H9 (cell line): ENCODE measurements at regions not wholly inside any gene's neighbourhood (a gene's known extent, or its start where the extent isn't known, plus 50 kb on each side); places are given as distances from the start of the nearest gene placed in this dataset.

ENCODE experiments used
- DNase-seq: peaks from one replicate; pipeline ENCODE4 v3.0.0-alpha.2; 2017
- H2AFZ ChIP-seq: one replicate; pipeline ENCODE4 v1.6.1; 2013; ENCODE audit warnings: mild to moderate bottlenecking, low read length, control low read depth, moderate library complexity
- H2AK5ac ChIP-seq: 2 replicates; pipeline ENCODE4 v1.6.1; 2013; ENCODE audit warnings: low read length, control low read depth, mixed read lengths; ENCODE audit not compliant: insufficient read length
- H2BK120ac ChIP-seq: one replicate; pipeline ENCODE4 v1.6.1; 2013; ENCODE audit warnings: low read depth, mild to moderate bottlenecking, low read length, control low read depth, inconsistent platforms; ENCODE audit not compliant: poor library complexity, severe bottlenecking
- H2BK12ac ChIP-seq: 2 replicates; pipeline ENCODE4 v1.6.1; 2013; ENCODE audit warnings: low read length, control low read depth, mixed read lengths, low read depth; ENCODE audit not compliant: insufficient read length
- H2BK15ac ChIP-seq: 2 replicates; pipeline ENCODE4 v1.6.1; 2013; ENCODE audit warnings: low read depth, low read length, control low read depth
- H2BK20ac ChIP-seq: one replicate; pipeline ENCODE4 v1.6.1; 2013; ENCODE audit warnings: low read depth, mild to moderate bottlenecking, low read length, control low read depth, inconsistent platforms; ENCODE audit not compliant: poor library complexity, severe bottlenecking
- H2BK5ac ChIP-seq: 2 replicates; pipeline ENCODE4 v1.6.1; 2013; ENCODE audit warnings: low read length, control low read depth, mixed read lengths; ENCODE audit not compliant: insufficient read length
- H3K14ac ChIP-seq: 2 replicates; pipeline ENCODE4 v1.6.1; 2013; ENCODE audit warnings: low read length, control low read depth; ENCODE audit not compliant: insufficient read depth
- H3K18ac ChIP-seq: 2 replicates; pipeline ENCODE4 v1.6.1; 2013; ENCODE audit warnings: low read depth, mild to moderate bottlenecking, mixed read lengths, low read length, control low read depth; ENCODE audit not compliant: insufficient read length
- H3K23ac ChIP-seq: 2 replicates; pipeline ENCODE4 v1.6.1; 2013; ENCODE audit warnings: low read length, control low read depth, mixed read lengths, low read depth; ENCODE audit not compliant: insufficient read length
- H3K23me2 ChIP-seq: 2 replicates; pipeline ENCODE4 v1.6.1; 2013; ENCODE audit warnings: low read depth, mild to moderate bottlenecking, mixed read lengths, low read length, control low read depth; ENCODE audit not compliant: insufficient read length, poor library complexity, severe bottlenecking
- H3K27ac ChIP-seq: 2 replicates; pipeline ENCODE4 v1.5.1; 2013; ENCODE audit warnings: low read length, control low read depth, mixed read lengths, low read depth; ENCODE audit not compliant: insufficient read length
- H3K27me3 ChIP-seq: 2 replicates; pipeline ENCODE4 v1.6.1; 2013; ENCODE audit warnings: low read length, control low read depth, inconsistent platforms; ENCODE audit not compliant: insufficient read depth
- H3K4ac ChIP-seq: 2 replicates; pipeline ENCODE4 v1.6.1; 2013; ENCODE audit warnings: low read depth, mild to moderate bottlenecking, control low read depth, inconsistent platforms, low read length, moderate library complexity
- H3K4me1 ChIP-seq: 2 replicates; pipeline ENCODE4 v1.6.1; 2013; ENCODE audit warnings: low read length, control low read depth, inconsistent platforms; ENCODE audit not compliant: insufficient read depth
- H3K4me2 ChIP-seq: 2 replicates; pipeline ENCODE4 v1.6.1; 2013; ENCODE audit warnings: low read length, control low read depth, mixed read lengths; ENCODE audit not compliant: insufficient read length, insufficient read depth
- H3K56ac ChIP-seq: 2 replicates; pipeline ENCODE4 v1.6.1; 2013; ENCODE audit warnings: low read depth, mild to moderate bottlenecking, mixed read lengths, low read length, control low read depth; ENCODE audit not compliant: insufficient read length
- H3K79me1 ChIP-seq: 2 replicates; pipeline ENCODE4 v1.6.1; 2013; ENCODE audit warnings: low read depth, mild to moderate bottlenecking, moderate library complexity, low read length, control low read depth, inconsistent platforms; ENCODE audit not compliant: insufficient read depth, poor library complexity, severe bottlenecking
- H3K79me2 ChIP-seq: 2 replicates; pipeline ENCODE4 v1.6.1; 2013; ENCODE audit warnings: low read length, control low read depth, inconsistent platforms; ENCODE audit not compliant: insufficient read depth
- H3K9ac ChIP-seq: 2 replicates; pipeline ENCODE4 v1.6.1; 2013; ENCODE audit warnings: low read length, control low read depth, mixed read lengths; ENCODE audit not compliant: insufficient read length; ENCODE audit errors: extremely low read depth
- H3K9me3 ChIP-seq: one replicate; pipeline ENCODE4 v1.6.1; 2013; ENCODE audit warnings: low read depth, low read length, inconsistent platforms; ENCODE audit not compliant: control insufficient read depth
- H3T11ph ChIP-seq: one replicate; pipeline ENCODE4 v1.6.1; 2013; ENCODE audit warnings: mild to moderate bottlenecking, low read length, control low read depth, inconsistent platforms
- H4K20me1 ChIP-seq: one replicate; pipeline ENCODE4 v1.6.1; 2013; ENCODE audit not compliant: control insufficient read depth, insufficient read length, insufficient read depth
- H4K5ac ChIP-seq: 2 replicates; pipeline ENCODE4 v1.6.1; 2013; ENCODE audit warnings: low read depth, mild to moderate bottlenecking, mixed read lengths, low read length, control low read depth; ENCODE audit not compliant: insufficient read length
- H4K8ac ChIP-seq: replicated peaks from 2 replicates; pipeline ENCODE4 v1.6.1; 2013; ENCODE audit warnings: low read length, control low read depth, mixed read lengths, low read depth; ENCODE audit not compliant: insufficient read length
- H4K91ac ChIP-seq: 2 replicates; pipeline ENCODE4 v1.6.1; 2013; ENCODE audit warnings: low read depth, mild to moderate bottlenecking, moderate library complexity, mixed read lengths, low read length, control low read depth; ENCODE audit not compliant: insufficient read length
- H3K27ac Mint-ChIP-seq, 3 experiments: 2 replicates in 2 of 3; 3 replicates in 1 of 3; pipeline ENCODE4 v1.8.0; 2020 to 2021; ENCODE audit warnings: mixed read lengths in 3 of 3, mild to moderate bottlenecking in 1 of 3, moderate library complexity in 1 of 3
- H3K27me3 Mint-ChIP-seq: 2 replicates; pipeline ENCODE4 v1.8.0; 2021; ENCODE audit warnings: low read depth, mild to moderate bottlenecking, moderate library complexity, mixed read lengths
- H3K36me3 Mint-ChIP-seq, 3 experiments: 2 replicates in 2 of 3; 3 replicates in 1 of 3; pipeline ENCODE4 v1.8.0; 2020 to 2021; ENCODE audit warnings: low read depth in 3 of 3, mixed read lengths in 3 of 3; ENCODE audit not compliant: insufficient read depth in 1 of 3
- H3K4me1 Mint-ChIP-seq, 2 experiments: 2 replicates each; pipeline ENCODE4 v1.8.0; 2020; ENCODE audit warnings: mixed read lengths in 2 of 2
- H3K4me3 Mint-ChIP-seq, 2 experiments: 2 replicates in 1 of 2; 3 replicates in 1 of 2; pipeline ENCODE4 v1.8.0; 2020 to 2021; ENCODE audit warnings: mild to moderate bottlenecking in 2 of 2, mixed read lengths in 2 of 2, moderate library complexity in 1 of 2
- H3K9me3 Mint-ChIP-seq, 2 experiments: 2 replicates in 1 of 2; 3 replicates in 1 of 2; pipeline ENCODE4 v1.8.0; 2020; ENCODE audit warnings: mild to moderate bottlenecking in 2 of 2, mixed read lengths in 2 of 2, moderate library complexity in 1 of 2
- CTCF ChIP-seq: fragments of 200-600 bp; sonication (generic); conservative IDR thresholded peaks from 3 replicates; pipeline ENCODE4 v1.8.0; 2021; ENCODE audit warnings: antibody characterized with exemption, mild to moderate bottlenecking
- WGBS: extraction: QIAGEN DNeasy Blood & Tissue Kit; methylation state at CpG from one replicate; pipeline ENCODE4 v1.1.7; 2013; ENCODE audit warnings: missing lambda C conversion rate, low lambda C conversion rate, mixed read lengths; ENCODE audit not compliant: insufficient read length; ENCODE audit errors: extremely low coverage; 5-methylcytosine and 5-hydroxymethylcytosine counted together

GRCh38 chr2:41779888-41780287 lies 267.9 kb upstream of the PKDCC start:
- no peak overlapping the region for H3K27ac ChIP-seq
- H3K23ac ChIP-seq, result no peak overlapping the region
- H3K14ac ChIP-seq, result no peak overlapping the region
- no peaks in the 10 kb centered on the region for H3K9me3 ChIP-seq
- H3K4ac ChIP-seq, result no peak overlapping the region
- H3K23me2 ChIP-seq, result no peaks in the 10 kb centered on the region
- peaks cover 7 to 12% of the 10 kb centered on the region in 2 experiments for H3K9me3 Mint-ChIP-seq
- no peaks in the 10 kb centered on the region for H3K79me2 ChIP-seq
- TF ChIP-seq CTCF, result no peak
- DNase-seq, result no peak
- H4K8ac ChIP-seq, result no peak overlapping the region
- no peaks in the 10 kb centered on the region for H3K4me1 ChIP-seq
- no peak overlapping the region for H3K9ac ChIP-seq
- H3K27me3 Mint-ChIP-seq, result no peaks in the 10 kb centered on the region
- H3K4me2 ChIP-seq, result no peak overlapping the region
- H3K56ac ChIP-seq, result no peak overlapping the region
- H2AFZ ChIP-seq, result no peak overlapping the region
- H3T11ph ChIP-seq, result no peak overlapping the region
- H3K4me1 Mint-ChIP-seq, result peaks cover 12 to 16% of the 10 kb centered on the region in 2 experiments
- peaks cover 0 to 12% (median 3%) of the 10 kb centered on the region in 3 experiments; a peak in 5 of 7 replicates for H3K36me3 Mint-ChIP-seq
- no peak overlapping the region for H4K91ac ChIP-seq
- no peak overlapping the region for H2BK5ac ChIP-seq
- WGBS, result no CpG with 5 or more reads among the region's 3 CpGs
- H3K27me3 ChIP-seq, result no peaks in the 10 kb centered on the region
- no peak overlapping the region for H2BK12ac ChIP-seq
- H4K20me1 ChIP-seq, result no peaks in the 10 kb centered on the region
- H3K79me1 ChIP-seq, result no peaks in the 10 kb centered on the region
- H2AK5ac ChIP-seq, result no peak overlapping the region
- H3K18ac ChIP-seq, result no peak overlapping the region
- no peak overlapping the region for H2BK15ac ChIP-seq
- no peak overlapping the region for H2BK20ac ChIP-seq
- no peak overlapping the region for H2BK120ac ChIP-seq
- H3K4me3 Mint-ChIP-seq, result no peak overlapping the region
- no peak overlapping the region for H4K5ac ChIP-seq
- H3K27ac Mint-ChIP-seq, result no peak overlapping the region; a peak in 1 of 7 replicates
